ENCODE measurements at regions not wholly inside any gene's neighbourhood (a gene's known extent, or its start where the extent isn't known, plus 50 kb on each side); places are given as distances from the start of the nearest gene placed in this dataset.
"Not testable (repeated sequence)": the region's sequence is repeated elsewhere in the genome, so short reads cannot be mapped to it uniquely, and the experiment has no call there.

- DNase-seq (ENCODE audit: low spot score) (no peak), FAIRE-seq (no peak)
These were observed 241.6 kb downstream of the CALCRL start for GRCh38 chr2:187206471-187206870.

- DNase-seq (ENCODE audit: low spot score), result no peak
- no peak for FAIRE-seq
These were observed 242.0 kb downstream of the CALCRL start for GRCh38 chr2:187206071-187206470.

GRCh38 chr2:187198136-187198535, 249.9 kb downstream of the CALCRL start:
- no peak for DNase-seq (ENCODE audit: low spot score)
- FAIRE-seq, result no peak

- DNase-seq (ENCODE audit: low spot score) (no peak), FAIRE-seq (no peak)
These were observed 254.0 kb downstream of the CALCRL start for GRCh38 chr2:187194049-187194448.

- DNase-seq (ENCODE audit: low spot score) (no peak), FAIRE-seq (no peak)
These were observed 259.0 kb downstream of the CALCRL start for GRCh38 chr2:187188783-187189631.

- DNase-seq (ENCODE audit: low spot score), result no peak
- no peak for FAIRE-seq
These were observed 260.5 kb downstream of the CALCRL start for GRCh38 chr2:187187519-187187918.

GRCh38 chr2:187180529-187180928, 267.5 kb downstream of the CALCRL start:
- no peak for FAIRE-seq
- no peak for DNase-seq (ENCODE audit: low spot score)

GRCh38 chr2:187178876-187179275, 269.2 kb downstream of the CALCRL start:
- FAIRE-seq; DNase-seq (ENCODE audit: low spot score): not testable (repeated sequence)

GRCh38 chr2:187177253-187177652, 270.8 kb downstream of the CALCRL start:
- FAIRE-seq (no peak), DNase-seq (ENCODE audit: low spot score) (no peak)

- no peak for FAIRE-seq
- no peak for DNase-seq (ENCODE audit: low spot score)
These were observed 273.5 kb downstream of the CALCRL start for GRCh38 chr2:187174582-187174981.

- no peak for DNase-seq (ENCODE audit: low spot score)
- no peak for FAIRE-seq
These were observed 276.7 kb downstream of the CALCRL start for GRCh38 chr2:187171318-187171717.

- no peak for FAIRE-seq
- DNase-seq (ENCODE audit: low spot score), result no peak
These were observed 278.2 kb downstream of the CALCRL start for GRCh38 chr2:187169864-187170263.

- no peak for DNase-seq (ENCODE audit: low spot score)
- FAIRE-seq, result no peak
These were observed 279.0 kb downstream of the CALCRL start for GRCh38 chr2:187168720-187169713.

- no peak for FAIRE-seq
- no peak for DNase-seq (ENCODE audit: low spot score)
These were observed 280.6 kb downstream of the CALCRL start for GRCh38 chr2:187167491-187167890.

GRCh38 chr2:187165936-187166610, 282.0 kb downstream of the CALCRL start:
- no peak for DNase-seq (ENCODE audit: low spot score)
- FAIRE-seq, result no peak

GRCh38 chr2:187158452-187158851, 289.6 kb downstream of the CALCRL start:
- FAIRE-seq (no peak), DNase-seq (ENCODE audit: low spot score) (no peak)

- FAIRE-seq, result no peak
- DNase-seq (ENCODE audit: low spot score), result no peak
These were observed 291.0 kb downstream of the CALCRL start for GRCh38 chr2:187157046-187157445.

GRCh38 chr2:187155476-187155875, 292.6 kb downstream of the CALCRL start:
- no peak for FAIRE-seq
- DNase-seq (ENCODE audit: low spot score), result no peak

GRCh38 chr2:187150670-187151069, 297.4 kb downstream of the CALCRL start:
- no peak for DNase-seq (ENCODE audit: low spot score)
- no peak for FAIRE-seq

- FAIRE-seq (no peak), DNase-seq (ENCODE audit: low spot score) (no peak)
These were observed 299.2 kb upstream of the ZSWIM2 start for GRCh38 chr2:187148059-187148714.

- FAIRE-seq (no peak), DNase-seq (ENCODE audit: low spot score) (no peak)
These were observed 294.6 kb upstream of the ZSWIM2 start for GRCh38 chr2:187143537-187143936.
